ENCODE measurements at regions not wholly inside any gene's neighbourhood (a gene's known extent, or its start where the extent isn't known, plus 50 kb on each side); places are given as distances from the start of the nearest gene placed in this dataset.
A peak's percentile ranks its signal among the peaks of the same experiment; 100 is the strongest.

- DNase-seq = peak in 1 of 2 donors; percentile 26
- intact Hi-C loops (cut with DNase I) = no loop called here
- 68 to 84% (median 79%) methylated on average over 15 of the region's 15 CpGs for WGBS, 3 donors
Observed at GRCh38 chr10:42970451-42971250, 106.2 kb upstream of the RET start.

GRCh38 chr10:42971251-42971599 is 105.6 kb upstream of the RET start:
- peak in 1 of 2 donors; percentile 21 for DNase-seq
- no peak for TF ChIP-seq CTCF (IDR thresholded peaks at IDR 0.05)
- intact Hi-C loops (cut with DNase I) = no loop called here

More at GRCh38 chr10:42970451-42971250, 106.2 kb upstream of the RET start:
- no peak for TF ChIP-seq CTCF (IDR thresholded peaks at IDR 0.05)
- H3K9me3 ChIP-seq = no peaks in the 10 kb centered on the region
- ATAC-seq = no peak
- H3K27ac ChIP-seq = no peak overlapping the region
- no peaks in the 10 kb centered on the region for H3K4me1 ChIP-seq
- no peak overlapping the region for H3K4me3 ChIP-seq
- H3K27me3 ChIP-seq (ENCODE audit: insufficient read depth in 3 of 3, low read length in 2 of 3) = no peaks in the 10 kb centered on the region
- no peaks in the 10 kb centered on the region for H3K36me3 ChIP-seq (ENCODE audit: insufficient read depth in 1 of 2, low read depth in 1 of 2)

GRCh38 chr10:42972946-42973345 is 103.9 kb upstream of the RET start:
- no peak overlapping the region for H3K27ac ChIP-seq
- ATAC-seq (no peak), DNase-seq (no peak)
- H3K4me1 ChIP-seq = no peaks in the 10 kb centered on the region
- intact Hi-C loops (cut with DNase I) = no loop called here
- TF ChIP-seq CTCF (IDR thresholded peaks at IDR 0.05) = no peak
- no peaks in the 10 kb centered on the region for H3K9me3 ChIP-seq
- WGBS, 3 donors = 45 to 64% (median 49%) methylated on average over 6 of the region's 6 CpGs
- H3K4me3 ChIP-seq = no peak overlapping the region
- H3K36me3 ChIP-seq (ENCODE audit: insufficient read depth in 1 of 2, low read depth in 1 of 2) = no peaks in the 10 kb centered on the region
- H3K27me3 ChIP-seq (ENCODE audit: insufficient read depth in 3 of 3, low read length in 2 of 3) = no peaks in the 10 kb centered on the region

More at GRCh38 chr10:42971251-42971599, 105.6 kb upstream of the RET start:
- Histone ChIP-seq H3K4me3 (no peak overlapping the region), H3K4me1 (no peaks in the 10 kb centered on the region), H3K36me3 (ENCODE audit: insufficient read depth in 1 of 2, low read depth in 1 of 2) (no peaks in the 10 kb centered on the region), H3K27ac (no peak overlapping the region), H3K9me3 (no peaks in the 10 kb centered on the region), H3K27me3 (ENCODE audit: insufficient read depth in 3 of 3, low read length in 2 of 3) (no peaks in the 10 kb centered on the region)
- 48 to 56% (median 50%) methylated on average over 4 of the region's 4 CpGs for WGBS, 3 donors
- ATAC-seq = no peak

- intact Hi-C loops (cut with DNase I) = no loop called here
- no peak overlapping the region for H3K4me3 ChIP-seq
- DNase-seq (no peak), ATAC-seq (no peak)
- no peak for TF ChIP-seq CTCF (IDR thresholded peaks at IDR 0.05)
- H3K27me3 ChIP-seq (ENCODE audit: insufficient read depth in 3 of 3, low read length in 2 of 3) = no peaks in the 10 kb centered on the region
- 78 to 84% (median 82%) methylated on average over 6 of the region's 6 CpGs for WGBS, 3 donors
- no peaks in the 10 kb centered on the region for H3K4me1 ChIP-seq
- no peak overlapping the region for H3K27ac ChIP-seq
- no peaks in the 10 kb centered on the region for H3K9me3 ChIP-seq
- no peaks in the 10 kb centered on the region for H3K36me3 ChIP-seq (ENCODE audit: insufficient read depth in 1 of 2, low read depth in 1 of 2)
Observed at GRCh38 chr10:42973411-42973810, 103.5 kb upstream of the RET start.

Data from psoas muscle (tissue), 7 donors.